ENCODE measurements at regions not wholly inside any gene's neighbourhood (a gene's known extent, or its start where the extent isn't known, plus 50 kb on each side); places are given as distances from the start of the nearest gene placed in this dataset.

GRCh38 chr9:12595400-12595799 lies 97.8 kb upstream of the TYRP1 start:
- TF ChIP-seq CTCF (IDR thresholded peaks at IDR 0.05) (no peak), POLR2A (IDR thresholded peaks at IDR 0.05) (no peak)
